ENCODE measurements at regions not wholly inside any gene's neighbourhood (a gene's known extent, or its start where the extent isn't known, plus 50 kb on each side); places are given as distances from the start of the nearest gene placed in this dataset.

DNA sequence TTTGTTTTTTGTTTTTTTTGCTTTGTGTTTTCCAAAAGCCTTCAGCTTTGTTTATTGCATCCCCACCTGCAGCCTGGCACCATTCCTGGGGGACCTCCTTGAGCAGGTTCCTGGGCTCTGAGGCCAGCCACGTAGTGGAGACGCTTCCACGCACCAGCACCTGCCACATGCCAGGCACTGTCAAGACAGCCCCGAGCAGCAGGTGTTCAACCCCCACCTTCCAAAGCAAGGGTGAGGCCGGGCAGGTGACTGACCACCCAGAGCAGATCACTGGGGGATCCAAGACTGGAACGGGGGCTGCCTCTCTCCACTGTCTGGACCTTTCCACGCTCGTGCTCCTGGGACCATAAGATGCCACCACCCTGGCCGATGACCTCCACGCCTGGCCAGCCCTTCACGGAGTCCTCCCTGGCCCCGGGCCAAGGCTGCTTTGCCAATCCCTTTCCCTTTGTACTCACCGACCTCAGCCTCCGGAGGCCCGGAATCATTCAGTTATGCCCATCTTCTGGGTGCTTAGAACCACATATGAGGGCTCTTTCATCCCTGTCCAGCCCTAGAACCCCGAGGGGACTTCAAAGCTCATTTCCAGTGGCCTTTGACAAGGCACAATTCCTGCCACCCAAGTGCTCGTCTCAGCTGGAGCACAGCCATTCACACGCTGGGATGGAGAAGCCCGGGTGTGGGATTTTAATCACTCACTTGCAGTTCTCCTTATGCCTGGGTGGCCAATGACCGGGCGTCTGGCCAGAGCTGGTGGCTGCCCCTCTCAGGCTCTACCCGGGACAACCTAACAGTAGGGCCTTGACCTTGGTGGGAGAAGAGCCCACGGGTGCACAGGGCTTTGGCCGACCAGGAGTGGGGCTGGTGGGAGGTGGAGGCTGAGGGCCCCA is 330.8 kb downstream of the NPHP4 start:
- H3K4me1 Mint-ChIP-seq = no peaks in the 10 kb centered on the region
- H3K9me3 Mint-ChIP-seq = peaks cover 0 to 15% (median 3%) of the 10 kb centered on the region in 7 donors
- no peaks in the 10 kb centered on the region for H3K36me3 ChIP-seq (replicated peaks in 1 of 2; ENCODE audit: control insufficient read depth in 1 of 2, insufficient read depth in 2 of 2, low read length in 2 of 2)
- no peaks in the 10 kb centered on the region for H3K9me3 ChIP-seq (replicated peaks in 1 of 2; ENCODE audit: control insufficient read depth in 1 of 2, insufficient read depth in 1 of 2, low read length in 2 of 2)
- 94% methylated on average over 20 of the region's 24 CpGs for WGBS (ENCODE audit: insufficient coverage)
- no peak overlapping the region for H3K4me3 ChIP-seq (replicated peaks in 1 of 3; ENCODE audit: low read depth in 2 of 3, low read length in 3 of 3)
- H3K27me3 Mint-ChIP-seq (ENCODE audit: low read depth in 3 of 3) = peaks cover 3 to 6% (median 4%) of the 10 kb centered on the region in 3 donors
- H4K20me1 ChIP-seq (ENCODE audit: insufficient read depth, low read length) = no peaks in the 10 kb centered on the region
- TF ChIP-seq, protein P1, sequence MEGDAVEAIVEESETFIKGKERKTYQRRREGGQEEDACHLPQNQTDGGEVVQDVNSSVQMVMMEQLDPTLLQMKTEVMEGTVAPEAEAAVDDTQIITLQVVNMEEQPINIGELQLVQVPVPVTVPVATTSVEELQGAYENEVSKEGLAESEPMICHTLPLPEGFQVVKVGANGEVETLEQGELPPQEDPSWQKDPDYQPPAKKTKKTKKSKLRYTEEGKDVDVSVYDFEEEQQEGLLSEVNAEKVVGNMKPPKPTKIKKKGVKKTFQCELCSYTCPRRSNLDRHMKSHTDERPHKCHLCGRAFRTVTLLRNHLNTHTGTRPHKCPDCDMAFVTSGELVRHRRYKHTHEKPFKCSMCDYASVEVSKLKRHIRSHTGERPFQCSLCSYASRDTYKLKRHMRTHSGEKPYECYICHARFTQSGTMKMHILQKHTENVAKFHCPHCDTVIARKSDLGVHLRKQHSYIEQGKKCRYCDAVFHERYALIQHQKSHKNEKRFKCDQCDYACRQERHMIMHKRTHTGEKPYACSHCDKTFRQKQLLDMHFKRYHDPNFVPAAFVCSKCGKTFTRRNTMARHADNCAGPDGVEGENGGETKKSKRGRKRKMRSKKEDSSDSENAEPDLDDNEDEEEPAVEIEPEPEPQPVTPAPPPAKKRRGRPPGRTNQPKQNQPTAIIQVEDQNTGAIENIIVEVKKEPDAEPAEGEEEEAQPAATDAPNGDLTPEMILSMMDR (IDR thresholded peaks at IDR 0.05) = no peak
- no peak overlapping the region for H3K27ac ChIP-seq (ENCODE audit: low read depth in 1 of 2, low read length in 2 of 2)
- H3K36me3 Mint-ChIP-seq = no peaks in the 10 kb centered on the region
- no peak overlapping the region for H2AFZ ChIP-seq (ENCODE audit: insufficient read depth, low read depth, low read length, poor library complexity, severe bottlenecking)
- intact Hi-C loops (cut with micrococcal nuclease) = no loop called here
- no peak overlapping the region for H3K4me2 ChIP-seq (replicated peaks; ENCODE audit: extremely low read depth, low read length, poor library complexity, severe bottlenecking)
- no peak overlapping the region for H3K9ac ChIP-seq (ENCODE audit: insufficient read depth, low read length, poor library complexity, severe bottlenecking)
- DNase-seq = no peak
- H3K4me1 ChIP-seq (ENCODE audit: control insufficient read depth in 1 of 2, insufficient read depth in 2 of 2, low read length in 2 of 2) = no peaks in the 10 kb centered on the region
- no peaks in the 10 kb centered on the region for H3K79me2 ChIP-seq (ENCODE audit: insufficient read depth, low read length)
- no peak overlapping the region for H3K27ac Mint-ChIP-seq
- H3K27me3 ChIP-seq (ENCODE audit: control insufficient read depth in 2 of 2, insufficient read depth in 2 of 2, low read length in 2 of 2) = no peaks in the 10 kb centered on the region
- H3K4me3 Mint-ChIP-seq = no peak overlapping the region

DNA sequence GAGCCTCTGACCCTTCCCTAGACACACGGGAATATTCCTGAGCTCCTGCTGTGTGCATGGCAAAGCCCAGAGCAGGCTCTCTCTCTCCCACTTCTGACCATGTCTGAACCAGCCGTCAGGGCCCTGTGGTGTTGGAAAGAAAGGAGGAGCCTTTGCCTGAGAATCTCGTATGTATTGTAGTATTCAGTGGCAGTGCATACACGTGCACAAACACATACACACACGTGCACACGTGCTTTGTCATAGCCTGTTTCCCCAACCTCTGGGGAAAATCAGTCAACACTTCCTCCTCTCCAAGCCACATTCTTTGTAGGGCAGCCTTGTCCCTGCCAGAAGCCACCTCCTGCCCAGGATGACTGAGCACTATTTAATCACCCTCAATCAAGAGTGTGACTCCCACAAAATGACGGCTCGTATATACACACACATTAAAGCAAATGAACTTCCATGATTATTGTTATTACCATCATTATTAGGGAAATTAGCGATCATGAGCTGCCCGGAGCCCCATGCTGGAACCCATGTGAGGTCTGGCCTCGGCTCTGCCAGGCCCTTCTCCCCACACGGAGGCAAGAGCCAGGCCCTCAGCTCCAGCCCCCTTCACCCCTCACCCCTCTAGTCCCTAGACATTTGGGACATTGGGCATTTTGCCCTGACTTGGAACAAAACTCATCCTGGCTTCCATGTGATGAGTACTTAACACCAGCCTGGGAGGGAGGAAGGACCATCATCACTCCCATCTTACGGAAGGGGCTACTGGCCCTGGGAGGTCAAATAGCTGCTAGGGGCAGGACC is 331.9 kb downstream of the NPHP4 start:
- intact Hi-C loops (cut with micrococcal nuclease) = no loop called here
- TF ChIP-seq, protein P1 (IDR thresholded peaks at IDR 0.05) = no peak
- H3K9ac ChIP-seq (ENCODE audit: insufficient read depth, low read length, poor library complexity, severe bottlenecking) = no peak overlapping the region
- H3K27me3 ChIP-seq (ENCODE audit: control insufficient read depth in 2 of 2, insufficient read depth in 2 of 2, low read length in 2 of 2) = no peaks in the 10 kb centered on the region
- no peak overlapping the region for H3K4me2 ChIP-seq (replicated peaks; ENCODE audit: extremely low read depth, low read length, poor library complexity, severe bottlenecking)
- no peak overlapping the region for H3K4me3 Mint-ChIP-seq
- H3K36me3 Mint-ChIP-seq = no peaks in the 10 kb centered on the region
- 56% methylated on average over 5 of the region's 13 CpGs for WGBS (ENCODE audit: insufficient coverage)
- H3K27me3 Mint-ChIP-seq (ENCODE audit: low read depth in 3 of 3) = peaks cover 3 to 8% (median 3%) of the 10 kb centered on the region in 3 donors
- H2AFZ ChIP-seq (ENCODE audit: insufficient read depth, low read depth, low read length, poor library complexity, severe bottlenecking) = no peak overlapping the region
- H3K27ac ChIP-seq (ENCODE audit: low read depth in 1 of 2, low read length in 2 of 2) = no peak overlapping the region
- H3K4me3 ChIP-seq (replicated peaks in 1 of 3; ENCODE audit: low read depth in 2 of 3, low read length in 3 of 3) = no peak overlapping the region
- peaks cover 0 to 16% (median 4%) of the 10 kb centered on the region in 7 donors for H3K9me3 Mint-ChIP-seq
- H4K20me1 ChIP-seq (ENCODE audit: insufficient read depth, low read length) = no peaks in the 10 kb centered on the region
- no peak overlapping the region for H3K27ac Mint-ChIP-seq
- no peaks in the 10 kb centered on the region for H3K9me3 ChIP-seq (replicated peaks in 1 of 2; ENCODE audit: control insufficient read depth in 1 of 2, insufficient read depth in 1 of 2, low read length in 2 of 2)
- no peak for DNase-seq
- no peaks in the 10 kb centered on the region for H3K4me1 ChIP-seq (ENCODE audit: control insufficient read depth in 1 of 2, insufficient read depth in 2 of 2, low read length in 2 of 2)
- no peaks in the 10 kb centered on the region for H3K79me2 ChIP-seq (ENCODE audit: insufficient read depth, low read length)
- H3K4me1 Mint-ChIP-seq = no peaks in the 10 kb centered on the region
- H3K36me3 ChIP-seq (replicated peaks in 1 of 2; ENCODE audit: control insufficient read depth in 1 of 2, insufficient read depth in 2 of 2, low read length in 2 of 2) = no peaks in the 10 kb centered on the region
